Neural cell (in vitro differentiated cells): ENCODE measurements at regions not wholly inside any gene's neighbourhood (a gene's known extent, or its start where the extent isn't known, plus 50 kb on each side); places are given as distances from the start of the nearest gene placed in this dataset.

ENCODE experiments used
- EP300 ChIP-seq: fragments of 450-650 bp; conservative IDR thresholded peaks from 2 replicates; pipeline ENCODE4 v1.6.1; 2014; ENCODE audit warnings: antibody characterized with exemption, mild to moderate bottlenecking, moderate library complexity; ENCODE audit not compliant: poor library complexity, severe bottlenecking
- EZH2 ChIP-seq: fragments of 200-600, 300-800 bp; shearing (Covaris generic), sonication (generic); IDR thresholded peaks from 2 replicates; pipeline ENCODE4 v1.6.1; 2014; ENCODE audit warnings: antibody characterized with exemption, low read length, borderline replicate concordance, mild to moderate bottlenecking; ENCODE audit not compliant: insufficient read depth, poor library complexity, severe bottlenecking
- POLR2AphosphoS5 ChIP-seq: IDR thresholded peaks from 2 replicates; pipeline ENCODE4 v1.6.1; 2012
- RAD21 ChIP-seq: fragments of 450-650 bp; conservative IDR thresholded peaks from 2 replicates; pipeline ENCODE4 v1.6.1; 2014; ENCODE audit warnings: antibody characterized with exemption, mild to moderate bottlenecking, moderate library complexity
- SMC3 ChIP-seq: fragments of 450-650 bp; conservative IDR thresholded peaks from 2 replicates; pipeline ENCODE4 v1.6.1; 2014; ENCODE audit warnings: antibody characterized with exemption, mild to moderate bottlenecking, moderate library complexity; ENCODE audit not compliant: poor library complexity
- TAF1 ChIP-seq: IDR thresholded peaks from 2 replicates; pipeline ENCODE4 v1.6.1; 2012; ENCODE audit warnings: low read depth
- TF ChIP-seq, protein P1 (sequence below): fragments of 450-650 bp; IDR thresholded peaks from 2 replicates; pipeline ENCODE4 v1.5.1; 2014; ENCODE audit warnings: antibody characterized with exemption, mild to moderate bottlenecking, moderate library complexity; ENCODE audit not compliant: poor library complexity, severe bottlenecking
- TF ChIP-seq, protein P2 (sequence below): IDR thresholded peaks from 2 replicates; pipeline ENCODE4 v1.6.1; 2012; ENCODE audit warnings: borderline replicate concordance

GRCh38 chr13:110065780-110066179 lies 241.2 kb downstream of the COL4A1 start:
- no peak for TF ChIP-seq EZH2
- TF ChIP-seq TAF1, result no peak
- TF ChIP-seq, protein P1, sequence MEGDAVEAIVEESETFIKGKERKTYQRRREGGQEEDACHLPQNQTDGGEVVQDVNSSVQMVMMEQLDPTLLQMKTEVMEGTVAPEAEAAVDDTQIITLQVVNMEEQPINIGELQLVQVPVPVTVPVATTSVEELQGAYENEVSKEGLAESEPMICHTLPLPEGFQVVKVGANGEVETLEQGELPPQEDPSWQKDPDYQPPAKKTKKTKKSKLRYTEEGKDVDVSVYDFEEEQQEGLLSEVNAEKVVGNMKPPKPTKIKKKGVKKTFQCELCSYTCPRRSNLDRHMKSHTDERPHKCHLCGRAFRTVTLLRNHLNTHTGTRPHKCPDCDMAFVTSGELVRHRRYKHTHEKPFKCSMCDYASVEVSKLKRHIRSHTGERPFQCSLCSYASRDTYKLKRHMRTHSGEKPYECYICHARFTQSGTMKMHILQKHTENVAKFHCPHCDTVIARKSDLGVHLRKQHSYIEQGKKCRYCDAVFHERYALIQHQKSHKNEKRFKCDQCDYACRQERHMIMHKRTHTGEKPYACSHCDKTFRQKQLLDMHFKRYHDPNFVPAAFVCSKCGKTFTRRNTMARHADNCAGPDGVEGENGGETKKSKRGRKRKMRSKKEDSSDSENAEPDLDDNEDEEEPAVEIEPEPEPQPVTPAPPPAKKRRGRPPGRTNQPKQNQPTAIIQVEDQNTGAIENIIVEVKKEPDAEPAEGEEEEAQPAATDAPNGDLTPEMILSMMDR, result no peak
- TF ChIP-seq RAD21, result no peak
- TF ChIP-seq, protein P2, sequence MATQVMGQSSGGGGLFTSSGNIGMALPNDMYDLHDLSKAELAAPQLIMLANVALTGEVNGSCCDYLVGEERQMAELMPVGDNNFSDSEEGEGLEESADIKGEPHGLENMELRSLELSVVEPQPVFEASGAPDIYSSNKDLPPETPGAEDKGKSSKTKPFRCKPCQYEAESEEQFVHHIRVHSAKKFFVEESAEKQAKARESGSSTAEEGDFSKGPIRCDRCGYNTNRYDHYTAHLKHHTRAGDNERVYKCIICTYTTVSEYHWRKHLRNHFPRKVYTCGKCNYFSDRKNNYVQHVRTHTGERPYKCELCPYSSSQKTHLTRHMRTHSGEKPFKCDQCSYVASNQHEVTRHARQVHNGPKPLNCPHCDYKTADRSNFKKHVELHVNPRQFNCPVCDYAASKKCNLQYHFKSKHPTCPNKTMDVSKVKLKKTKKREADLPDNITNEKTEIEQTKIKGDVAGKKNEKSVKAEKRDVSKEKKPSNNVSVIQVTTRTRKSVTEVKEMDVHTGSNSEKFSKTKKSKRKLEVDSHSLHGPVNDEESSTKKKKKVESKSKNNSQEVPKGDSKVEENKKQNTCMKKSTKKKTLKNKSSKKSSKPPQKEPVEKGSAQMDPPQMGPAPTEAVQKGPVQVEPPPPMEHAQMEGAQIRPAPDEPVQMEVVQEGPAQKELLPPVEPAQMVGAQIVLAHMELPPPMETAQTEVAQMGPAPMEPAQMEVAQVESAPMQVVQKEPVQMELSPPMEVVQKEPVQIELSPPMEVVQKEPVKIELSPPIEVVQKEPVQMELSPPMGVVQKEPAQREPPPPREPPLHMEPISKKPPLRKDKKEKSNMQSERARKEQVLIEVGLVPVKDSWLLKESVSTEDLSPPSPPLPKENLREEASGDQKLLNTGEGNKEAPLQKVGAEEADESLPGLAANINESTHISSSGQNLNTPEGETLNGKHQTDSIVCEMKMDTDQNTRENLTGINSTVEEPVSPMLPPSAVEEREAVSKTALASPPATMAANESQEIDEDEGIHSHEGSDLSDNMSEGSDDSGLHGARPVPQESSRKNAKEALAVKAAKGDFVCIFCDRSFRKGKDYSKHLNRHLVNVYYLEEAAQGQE, result no peak
- no peak for TF ChIP-seq POLR2AphosphoS5
- no peak for TF ChIP-seq EP300
- no peak for TF ChIP-seq SMC3
